K562 (cell line): ENCODE measurements at regions not wholly inside any gene's neighbourhood (a gene's known extent, or its start where the extent isn't known, plus 50 kb on each side); places are given as distances from the start of the nearest gene placed in this dataset.

ENCODE experiments used
- HBP1 ChIP-seq: fragments of 450-650 bp; formaldehyde crosslinking; IDR thresholded peaks from 2 replicates; pipeline ENCODE4 v1.4.0; 2022; ENCODE audit warnings: missing genetic modification characterization
- HNRNPLL ChIP-seq: fragments of 200-400 bp; formaldehyde crosslinking; IDR thresholded peaks from 2 replicates; pipeline ENCODE4 v1.6.1; 2017; ENCODE audit warnings: low read length, low read depth, mild to moderate bottlenecking; ENCODE audit not compliant: poor library complexity, severe bottlenecking
- MGA ChIP-seq: fragments of 450-650 bp; IDR thresholded peaks from 2 replicates; pipeline ENCODE4 v1.6.1; 2016; ENCODE audit warnings: mild to moderate bottlenecking, moderate library complexity
- PCBP2 ChIP-seq: fragments of 200-400 bp; formaldehyde crosslinking; IDR thresholded peaks from 2 replicates; pipeline ENCODE4 v1.6.1; 2018; ENCODE audit warnings: low read length, low read depth, mild to moderate bottlenecking, moderate library complexity; ENCODE audit not compliant: poor library complexity, severe bottlenecking
- RUNX1 ChIP-seq: sonication (generic); IDR thresholded peaks from 2 replicates; pipeline ENCODE4 v1.6.1; 2016; ENCODE audit warnings: antibody characterized with exemption, low read depth
- ZNF586 ChIP-seq: fragments of 450-650 bp; formaldehyde crosslinking; conservative IDR thresholded peaks from 2 replicates; pipeline ENCODE4 v1.4.0; 2020; ENCODE audit warnings: mild to moderate bottlenecking, moderate library complexity
- ZSCAN29 ChIP-seq: fragments of 450-650 bp; IDR thresholded peaks from 2 replicates; pipeline ENCODE4 v1.6.1; 2017

GRCh38 chr11:128067780-128068179 lies 519.6 kb downstream of the ETS1 start (continued):
- TF ChIP-seq MGA: no peak
- TF ChIP-seq ZNF586 (CRISPR knock-in tag): no peak
- no peak for TF ChIP-seq PCBP2
- TF ChIP-seq HNRNPLL: no peak
- no peak for TF ChIP-seq HBP1 (CRISPR knock-in tag)
- no peak for TF ChIP-seq ZSCAN29
- no peak for TF ChIP-seq RUNX1
